SW480 (cell line): ENCODE measurements at regions not wholly inside any gene's neighbourhood (a gene's known extent, or its start where the extent isn't known, plus 50 kb on each side); places are given as distances from the start of the nearest gene placed in this dataset.
A peak's percentile ranks its signal among the peaks of the same experiment; 100 is the strongest.

Experiments
- DNase-seq: peaks from one replicate; pipeline ENCODE4 v3.0.0-alpha.2; 2016; ENCODE audit warnings: low spot score

- DNase-seq = no peak
Measured at GRCh38 chr15:35727627-35728026, 181.7 kb upstream of the DPH6 start.

- DNase-seq = peak; percentile 4
Measured at GRCh38 chr15:35728219-35728940, 182.4 kb upstream of the DPH6 start.

- no peak for DNase-seq
Measured at GRCh38 chr15:35736150-35736549, 190.2 kb upstream of the DPH6 start.

GRCh38 chr15:35737441-35737840 lies 191.5 kb upstream of the DPH6 start:
- no peak for DNase-seq

GRCh38 chr15:35738370-35738769 lies 192.4 kb upstream of the DPH6 start:
- no peak for DNase-seq

- no peak for DNase-seq
Measured at GRCh38 chr15:35740761-35741160, 194.8 kb upstream of the DPH6 start.

GRCh38 chr15:35741395-35741794 lies 195.4 kb upstream of the DPH6 start:
- no peak for DNase-seq

- DNase-seq = no peak
Measured at GRCh38 chr15:35741881-35742280, 195.9 kb upstream of the DPH6 start.

- DNase-seq = no peak
Measured at GRCh38 chr15:35743321-35743720, 197.4 kb upstream of the DPH6 start.

- no peak for DNase-seq
Measured at GRCh38 chr15:35746121-35746520, 200.2 kb upstream of the DPH6 start.

- no peak for DNase-seq
Measured at GRCh38 chr15:35748105-35748504, 202.1 kb upstream of the DPH6 start.

GRCh38 chr15:35750051-35750450 lies 204.1 kb upstream of the DPH6 start:
- DNase-seq = no peak

- DNase-seq = peak; percentile 48
Measured at GRCh38 chr15:35751413-35752133, 205.6 kb upstream of the DPH6 start.

GRCh38 chr15:35752134-35752466 lies 206.1 kb upstream of the DPH6 start:
- no peak for DNase-seq

GRCh38 chr15:35753486-35753885 lies 207.5 kb upstream of the DPH6 start:
- DNase-seq = peak; percentile 4

GRCh38 chr15:35755237-35755802 lies 209.4 kb upstream of the DPH6 start:
- no peak for DNase-seq

GRCh38 chr15:35756623-35757022 lies 210.7 kb upstream of the DPH6 start:
- no peak for DNase-seq

GRCh38 chr15:35757361-35757760 lies 211.4 kb upstream of the DPH6 start:
- no peak for DNase-seq

GRCh38 chr15:35757765-35758164 lies 211.8 kb upstream of the DPH6 start:
- no peak for DNase-seq

GRCh38 chr15:35764661-35765519 lies 218.9 kb upstream of the DPH6 start:
- DNase-seq = no peak

- DNase-seq = no peak
Measured at GRCh38 chr15:35768949-35769348, 223.0 kb upstream of the DPH6 start.

GRCh38 chr15:35769656-35770055 lies 223.7 kb upstream of the DPH6 start:
- DNase-seq = no peak
